RKO (cell line): ENCODE measurements at regions not wholly inside any gene's neighbourhood (a gene's known extent, or its start where the extent isn't known, plus 50 kb on each side); places are given as distances from the start of the nearest gene placed in this dataset.
"Not testable (repeated sequence)": the region's sequence is repeated elsewhere in the genome, so short reads cannot be mapped to it uniquely, and the experiment has no call there.

Experiments used
- DNase-seq: peaks from one replicate; pipeline ENCODE4 v3.0.0-alpha.2; 2016; ENCODE audit warnings: low spot score

- not testable (repeated sequence) for DNase-seq
These were observed 289.3 kb downstream of the LIPI start for GRCh38 chr21:13921455-13921854.

DNA sequence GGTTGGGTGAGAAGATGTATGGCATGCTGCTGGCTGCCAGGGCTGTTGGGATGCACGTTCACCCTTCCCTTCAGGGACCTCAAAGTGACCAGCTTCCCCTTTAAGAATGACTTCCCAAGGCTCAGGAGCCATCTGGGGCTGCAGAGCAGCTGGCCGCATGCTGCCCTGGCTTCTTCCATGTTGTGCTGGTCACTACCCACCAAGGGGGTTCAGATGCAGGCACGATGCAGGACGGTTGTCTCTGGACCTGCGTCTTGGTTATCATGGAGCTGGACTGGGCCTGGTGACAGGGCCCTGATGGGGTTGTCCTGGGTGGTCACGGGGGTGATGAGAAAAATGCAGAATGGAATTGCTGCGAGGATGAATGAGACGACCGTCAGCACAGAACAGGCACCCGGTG, 297.8 kb downstream of the POTED start:
- DNase-seq: not testable (repeated sequence)

GRCh38 chr21:13896596-13897247, 287.1 kb downstream of the POTED start:
- DNase-seq: not testable (repeated sequence)

DNA sequence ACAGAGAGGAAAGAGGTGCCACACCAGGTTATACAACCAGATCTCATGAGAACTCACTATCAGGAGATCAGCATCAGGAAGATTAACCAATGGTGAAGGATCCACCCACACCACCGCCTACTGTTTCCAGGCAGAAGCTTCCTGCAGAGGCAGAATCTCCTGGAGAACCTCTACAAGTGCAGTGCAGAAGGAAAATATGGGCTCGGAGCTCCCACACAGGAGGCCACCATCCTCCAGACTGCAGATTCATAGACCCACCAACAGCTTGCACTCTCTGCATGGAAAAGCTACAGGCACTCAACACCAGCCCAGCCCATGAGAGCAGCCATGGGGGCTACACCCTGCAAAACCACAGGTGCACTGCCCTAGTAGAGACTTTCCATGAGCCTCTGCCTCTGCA, 284.0 kb downstream of the POTED start:
- DNase-seq: not testable (repeated sequence)

DNA sequence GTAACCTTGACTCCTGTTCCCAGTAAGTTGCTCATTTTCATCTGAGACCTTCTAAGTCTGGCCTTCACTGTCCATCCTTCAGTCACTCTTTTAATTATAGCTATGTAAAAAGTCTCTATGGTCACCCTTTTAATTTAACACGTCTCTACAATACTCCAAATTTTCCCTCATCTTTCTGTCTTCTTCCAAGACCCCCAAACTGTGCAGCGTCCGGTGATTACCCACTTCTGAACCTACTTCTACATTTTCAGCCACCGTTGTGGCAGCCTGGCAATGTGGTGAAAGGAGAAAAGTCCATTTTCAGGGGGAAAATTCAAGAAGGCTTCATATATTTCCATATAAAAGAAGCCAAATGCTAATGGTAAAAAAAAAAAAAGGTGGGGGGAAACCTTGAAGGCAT, 283.4 kb downstream of the POTED start:
- not testable (repeated sequence) for DNase-seq

GRCh38 chr21:13892146-13892751, 282.7 kb downstream of the POTED start:
- not testable (repeated sequence) for DNase-seq

GRCh38 chr21:13889176-13889575, 279.6 kb downstream of the POTED start:
- DNase-seq: not testable (repeated sequence)

DNA sequence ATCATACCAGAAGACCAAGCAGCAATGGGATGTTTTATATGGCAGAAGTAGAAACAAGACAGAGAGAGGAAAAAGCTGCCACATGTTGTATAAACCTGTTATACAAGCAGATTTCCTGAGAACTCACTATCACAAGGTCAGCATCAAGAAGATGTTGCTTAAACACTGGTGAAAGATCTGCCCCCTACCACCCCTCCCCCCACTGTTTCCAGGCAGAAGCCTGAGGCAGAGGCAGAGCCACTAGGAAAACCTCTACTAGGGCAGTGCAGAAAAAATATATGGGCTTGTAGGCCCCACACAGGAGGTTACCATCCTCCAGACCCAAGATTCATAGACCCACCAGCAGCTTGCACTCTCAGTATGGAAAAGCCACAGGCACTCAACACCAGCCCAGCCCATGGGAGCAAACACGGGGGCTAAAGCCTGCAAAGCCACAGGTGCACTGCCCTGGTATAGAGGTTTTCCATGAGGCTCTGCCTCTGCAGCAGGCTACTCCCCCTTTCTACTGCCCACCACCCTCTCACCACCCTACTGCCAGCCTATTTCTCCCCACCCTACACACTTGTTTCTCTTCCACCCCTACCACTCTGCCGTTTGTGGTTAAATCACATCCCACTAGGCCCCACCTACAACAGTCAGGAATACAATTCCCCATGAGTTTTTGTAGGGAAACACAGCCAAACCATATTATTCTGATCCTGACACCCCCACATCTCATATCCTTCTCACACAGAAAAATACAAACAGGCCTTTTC, 274.2 kb downstream of the POTED start:
- not testable (repeated sequence) for DNase-seq

GRCh38 chr21:13877503-13877902, 267.9 kb downstream of the POTED start:
- DNase-seq: not testable (repeated sequence)

DNA sequence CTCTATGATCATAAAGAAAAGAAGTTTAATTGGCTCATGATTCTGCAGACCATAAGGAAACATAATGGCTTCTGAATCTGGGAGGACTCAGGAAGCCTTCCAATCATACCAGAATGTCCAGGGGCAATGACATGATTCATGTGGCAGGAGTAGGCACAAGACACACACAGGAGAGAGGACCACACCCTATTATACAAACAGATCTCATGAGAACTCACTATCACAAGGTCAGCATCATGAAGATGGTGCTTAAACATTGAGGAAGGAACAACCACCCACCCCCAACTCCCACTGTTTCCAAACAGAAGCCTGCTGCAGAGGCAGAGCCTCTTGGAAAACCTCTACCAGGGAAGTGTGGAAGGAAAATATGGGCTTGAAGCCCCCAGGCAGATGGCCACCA, 267.4 kb downstream of the POTED start:
- not testable (repeated sequence) for DNase-seq

- DNase-seq: not testable (repeated sequence)
These were observed 264.4 kb downstream of the POTED start for GRCh38 chr21:13874001-13874400.

DNA sequence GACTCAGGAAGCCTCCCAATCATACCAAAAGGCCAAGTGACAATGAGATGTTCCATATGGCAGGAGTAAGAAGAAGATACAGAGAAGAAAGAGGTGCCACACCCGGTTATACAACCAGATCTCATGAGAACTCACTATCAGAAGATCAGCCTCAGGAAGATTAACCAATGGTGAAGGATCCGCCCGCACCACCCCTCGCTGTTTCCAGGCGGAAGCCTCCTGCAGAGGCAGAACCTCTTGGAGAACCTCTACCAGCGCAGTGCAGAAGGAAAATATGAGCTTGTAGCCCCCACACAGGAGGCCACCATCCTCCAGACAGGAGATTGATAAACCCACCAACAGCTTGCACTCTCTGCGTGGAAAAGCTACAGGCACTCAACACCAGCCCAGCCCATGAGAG, 245.1 kb downstream of the POTED start:
- DNase-seq: no peak

DNA sequence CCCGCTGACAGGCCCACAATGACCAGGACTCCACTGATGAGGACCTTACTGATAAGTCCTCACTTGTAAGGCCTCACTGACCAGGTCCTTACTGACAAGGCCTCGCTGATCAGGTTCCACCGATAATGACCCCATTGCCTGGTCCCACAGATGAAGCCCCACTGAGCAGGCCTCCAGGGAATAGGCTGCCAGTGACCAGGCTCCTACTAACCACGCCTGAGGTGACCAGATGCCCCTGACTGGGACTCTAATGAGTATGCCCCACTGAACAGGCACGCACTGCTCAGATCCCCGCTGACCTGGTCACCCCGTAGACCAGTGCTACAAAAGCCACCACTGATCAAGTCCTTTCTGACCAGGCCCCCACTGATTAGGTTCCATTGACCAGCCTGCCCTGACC, 241.2 kb downstream of the POTED start:
- DNase-seq: not testable (repeated sequence)

DNA sequence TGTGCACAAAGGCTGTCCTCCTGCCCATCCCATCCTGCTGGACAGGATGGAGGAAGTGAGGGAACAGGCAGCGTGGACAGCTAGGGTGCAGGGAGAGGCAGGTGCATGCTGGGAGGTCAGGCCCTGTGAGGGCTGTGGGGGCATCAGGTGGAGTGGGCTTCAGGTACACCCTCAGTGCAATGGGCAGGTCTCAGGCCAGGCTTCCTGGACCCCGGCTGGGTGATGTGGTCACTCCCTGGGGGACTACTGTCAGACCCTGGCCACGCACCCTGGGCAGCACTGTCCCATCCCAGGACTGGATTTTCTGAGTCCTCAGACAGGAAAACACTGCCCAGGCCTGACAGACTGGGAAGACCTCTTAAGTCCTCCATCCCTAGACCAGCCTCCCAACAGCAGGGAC, 239.9 kb downstream of the POTED start:
- DNase-seq: not testable (repeated sequence)

DNA sequence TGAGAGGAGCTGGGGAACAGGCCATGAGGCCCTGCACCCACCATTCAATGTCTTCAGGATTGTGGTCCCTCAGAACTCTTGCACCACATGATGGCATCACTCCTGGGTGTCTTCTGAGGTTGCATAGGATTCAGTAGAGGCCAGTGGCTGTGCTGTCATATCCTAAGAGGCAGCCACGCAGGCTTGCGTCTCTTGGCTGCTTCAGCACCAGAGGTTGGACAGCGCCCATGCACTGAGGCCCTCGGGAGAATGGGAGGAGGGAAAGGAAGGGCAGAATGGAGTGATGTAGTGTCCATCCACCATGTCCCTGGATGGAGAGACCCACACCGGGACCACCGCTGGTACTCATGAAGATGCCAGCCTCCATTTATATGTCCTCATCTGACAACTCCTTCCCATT, 237.1 kb downstream of the POTED start:
- DNase-seq: not testable (repeated sequence)

GRCh38 chr21:13844574-13844973, 235.0 kb downstream of the POTED start:
- not testable (repeated sequence) for DNase-seq

DNA sequence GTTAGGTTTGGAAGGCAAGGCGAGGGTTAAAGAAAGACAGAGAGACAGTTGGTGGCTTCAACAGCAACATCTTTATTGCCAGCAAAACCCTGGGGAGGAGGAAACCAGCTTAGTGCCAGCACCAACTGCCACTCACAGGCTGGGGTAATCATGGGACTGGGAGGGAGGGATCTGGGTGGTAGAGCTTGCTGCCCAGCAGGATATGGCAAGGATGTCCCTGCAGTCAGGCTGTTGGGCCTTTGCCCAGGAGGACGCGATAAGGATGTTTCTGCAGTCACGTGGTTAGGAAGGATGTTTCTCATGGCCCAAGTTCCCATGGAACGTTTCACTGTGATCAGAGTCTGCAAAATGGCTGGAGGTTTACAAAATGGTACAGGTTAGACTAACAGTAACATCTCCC, 233.5 kb downstream of the POTED start:
- not testable (repeated sequence) for DNase-seq

GRCh38 chr21:13827666-13828065, 218.1 kb downstream of the POTED start:
- DNase-seq: not testable (repeated sequence)

- DNase-seq: no peak
These were observed 217.6 kb downstream of the POTED start for GRCh38 chr21:13827201-13827600.

- not testable (repeated sequence) for DNase-seq
These were observed 216.9 kb downstream of the POTED start for GRCh38 chr21:13826511-13826910.

GRCh38 chr21:13825218-13825778, 215.7 kb downstream of the POTED start:
- DNase-seq: not testable (repeated sequence)

- not testable (repeated sequence) for DNase-seq
These were observed 210.7 kb downstream of the POTED start for GRCh38 chr21:13820286-13820685.

DNA sequence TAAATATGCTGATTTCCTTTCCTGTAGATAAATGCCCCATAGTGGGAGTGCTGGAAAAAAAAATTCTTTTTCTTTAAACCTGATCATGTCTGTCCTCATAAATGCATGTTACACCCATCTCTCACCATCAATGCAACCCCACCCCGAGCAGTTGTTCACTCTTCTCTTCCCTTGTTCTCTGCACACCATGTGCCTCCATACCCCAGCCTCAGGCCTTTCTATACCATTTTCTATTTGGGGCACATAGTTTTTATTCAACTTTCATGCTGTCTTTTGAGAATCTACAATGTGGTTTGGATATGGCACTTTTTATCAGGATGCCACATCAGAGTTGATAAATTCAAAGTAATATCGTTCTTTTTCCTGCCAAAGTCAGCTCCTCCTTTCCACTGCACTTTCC, 202.6 kb downstream of the POTED start:
- DNase-seq: not testable (repeated sequence)
